H7 (cell line): ENCODE measurements at regions not wholly inside any gene's neighbourhood (a gene's known extent, or its start where the extent isn't known, plus 50 kb on each side); places are given as distances from the start of the nearest gene placed in this dataset.
"Not testable (repeated sequence)": the region's sequence is repeated elsewhere in the genome, so short reads cannot be mapped to it uniquely, and the experiment has no call there.

Source experiments
- DNase-seq: peaks from one replicate; pipeline ENCODE4 v3.0.0; 2012
- H3K27me3 ChIP-seq: 2 replicates; pipeline ENCODE4 v1.6.0; 2011; ENCODE audit warnings: mild to moderate bottlenecking, low read length; ENCODE audit not compliant: control insufficient read depth, insufficient read depth
- H3K36me3 ChIP-seq: replicated peaks from 2 replicates; pipeline ENCODE4 v1.5.1; 2011; ENCODE audit warnings: low read length; ENCODE audit not compliant: control insufficient read depth, insufficient read depth
- H3K4me3 ChIP-seq: 2 replicates; pipeline ENCODE4 v1.5.1; 2011; ENCODE audit warnings: low read depth, mild to moderate bottlenecking, control low read depth, low read length, moderate library complexity; ENCODE audit not compliant: insufficient read depth

GRCh38 chr14:82935691-82936090 is 1402.0 kb upstream of the SEL1L start:
- Histone ChIP-seq H3K4me3 (no peak overlapping the region), H3K27me3 (no peaks in the 10 kb centered on the region), H3K36me3 (no peaks in the 10 kb centered on the region)
- no peak for DNase-seq

- no peak for DNase-seq
- no peak overlapping the region for H3K4me3 ChIP-seq
- no peaks in the 10 kb centered on the region for H3K27me3 ChIP-seq
- no peaks in the 10 kb centered on the region for H3K36me3 ChIP-seq
These were observed 1417.5 kb upstream of the SEL1L start for GRCh38 chr14:82951171-82951570.

- Histone ChIP-seq H3K27me3 (no peaks in the 10 kb centered on the region), H3K4me3 (no peak overlapping the region), H3K36me3 (no peaks in the 10 kb centered on the region)
- DNase-seq, result no peak
These were observed 1430.1 kb upstream of the SEL1L start for GRCh38 chr14:82963756-82964155.

- no peak for DNase-seq
- Histone ChIP-seq H3K36me3 (no peaks in the 10 kb centered on the region), H3K4me3 (no peak overlapping the region), H3K27me3 (no peaks in the 10 kb centered on the region)
These were observed 1454.0 kb upstream of the SEL1L start for GRCh38 chr14:82987502-82988124.

- DNase-seq, H3K4me3 ChIP-seq, H3K36me3 ChIP-seq: not testable (repeated sequence)
These were observed 1460.9 kb upstream of the SEL1L start for GRCh38 chr14:82994547-82994946.

GRCh38 chr14:82999802-83000201 is 1466.1 kb upstream of the SEL1L start:
- no peak for DNase-seq
- H3K4me3 ChIP-seq, result no peak overlapping the region
- H3K36me3 ChIP-seq, result no peaks in the 10 kb centered on the region
- no peaks in the 10 kb centered on the region for H3K27me3 ChIP-seq

More at GRCh38 chr14:82994547-82994946, 1460.9 kb upstream of the SEL1L start:
- not testable (repeated sequence) for H3K27me3 ChIP-seq

- Histone ChIP-seq H3K36me3 (no peaks in the 10 kb centered on the region), H3K4me3 (no peak overlapping the region), H3K27me3 (no peaks in the 10 kb centered on the region)
- DNase-seq, result no peak
These were observed 1470.9 kb upstream of the SEL1L start for GRCh38 chr14:83004456-83005006.

GRCh38 chr14:83006121-83006670 is 1472.5 kb upstream of the SEL1L start:
- DNase-seq, result no peak
- no peaks in the 10 kb centered on the region for H3K36me3 ChIP-seq
- no peaks in the 10 kb centered on the region for H3K27me3 ChIP-seq
- no peak overlapping the region for H3K4me3 ChIP-seq

GRCh38 chr14:83007052-83007451 is 1473.4 kb upstream of the SEL1L start:
- H3K36me3 ChIP-seq, H3K27me3 ChIP-seq, H3K4me3 ChIP-seq, DNase-seq: not testable (repeated sequence)

GRCh38 chr14:83007641-83008225 is 1474.1 kb upstream of the SEL1L start:
- Histone ChIP-seq H3K36me3 (no peaks in the 10 kb centered on the region), H3K27me3 (no peaks in the 10 kb centered on the region), H3K4me3 (no peak overlapping the region)
- no peak for DNase-seq

- no peak for DNase-seq
- H3K27me3 ChIP-seq, result no peaks in the 10 kb centered on the region
- no peak overlapping the region for H3K4me3 ChIP-seq
- no peaks in the 10 kb centered on the region for H3K36me3 ChIP-seq
These were observed 1483.6 kb upstream of the SEL1L start for GRCh38 chr14:83017296-83017695.

GRCh38 chr14:83019744-83020414 is 1486.2 kb upstream of the SEL1L start:
- Histone ChIP-seq H3K4me3 (no peak overlapping the region), H3K27me3 (no peaks in the 10 kb centered on the region)
- DNase-seq, result no peak

GRCh38 chr14:83021323-83021722 is 1487.7 kb upstream of the SEL1L start:
- DNase-seq, result no peak
- H3K27me3 ChIP-seq, result no peaks in the 10 kb centered on the region
- no peak overlapping the region for H3K4me3 ChIP-seq
- H3K36me3 ChIP-seq, result no peaks in the 10 kb centered on the region

More at GRCh38 chr14:83019744-83020414, 1486.2 kb upstream of the SEL1L start:
- no peaks in the 10 kb centered on the region for H3K36me3 ChIP-seq

- Histone ChIP-seq H3K36me3 (no peaks in the 10 kb centered on the region), H3K27me3 (no peaks in the 10 kb centered on the region), H3K4me3 (no peak overlapping the region)
- no peak for DNase-seq
These were observed 1489.7 kb upstream of the SEL1L start for GRCh38 chr14:83023369-83023768.

- no peaks in the 10 kb centered on the region for H3K36me3 ChIP-seq
- H3K4me3 ChIP-seq, result no peak overlapping the region
- no peaks in the 10 kb centered on the region for H3K27me3 ChIP-seq
- no peak for DNase-seq
These were observed 1507.6 kb upstream of the SEL1L start for GRCh38 chr14:83041224-83041623.
